Stromal cell of bone marrow (primary cell): ENCODE measurements at regions not wholly inside any gene's neighbourhood (a gene's known extent, or its start where the extent isn't known, plus 50 kb on each side); places are given as distances from the start of the nearest gene placed in this dataset.
"Not testable (repeated sequence)": the region's sequence is repeated elsewhere in the genome, so short reads cannot be mapped to it uniquely, and the experiment has no call there.

ENCODE experiments used
- DNase-seq: peaks from one replicate; pipeline ENCODE4 v3.0.0-alpha.2; 2012; ENCODE audit warnings: low read depth

GRCh38 chr3:16055606-16056211, 118.8 kb upstream of the GALNT15 start:
- DNase-seq = peak; percentile 54

DNA sequence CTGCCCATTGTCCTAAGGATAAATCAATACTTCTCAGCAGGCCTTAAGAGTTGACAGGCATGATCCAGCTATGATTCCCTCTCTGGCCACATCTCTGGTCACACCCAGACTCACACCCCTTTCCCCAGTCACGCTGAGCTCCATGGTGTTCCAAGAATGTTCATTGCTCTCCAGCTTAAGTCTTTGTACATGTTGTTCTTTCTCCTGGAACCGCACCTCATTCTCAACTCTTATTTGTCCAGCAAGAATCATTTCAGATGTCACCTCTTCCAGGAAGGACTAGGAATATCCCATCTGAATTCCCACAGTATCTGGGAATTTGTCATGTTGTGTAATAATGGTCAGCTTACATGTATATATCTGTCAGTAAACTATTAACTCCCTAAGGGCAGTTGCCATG, 118.3 kb upstream of the GALNT15 start:
- DNase-seq = no peak

- no peak for DNase-seq
These were observed 116.0 kb upstream of the GALNT15 start for GRCh38 chr3:16058521-16058920.

DNA sequence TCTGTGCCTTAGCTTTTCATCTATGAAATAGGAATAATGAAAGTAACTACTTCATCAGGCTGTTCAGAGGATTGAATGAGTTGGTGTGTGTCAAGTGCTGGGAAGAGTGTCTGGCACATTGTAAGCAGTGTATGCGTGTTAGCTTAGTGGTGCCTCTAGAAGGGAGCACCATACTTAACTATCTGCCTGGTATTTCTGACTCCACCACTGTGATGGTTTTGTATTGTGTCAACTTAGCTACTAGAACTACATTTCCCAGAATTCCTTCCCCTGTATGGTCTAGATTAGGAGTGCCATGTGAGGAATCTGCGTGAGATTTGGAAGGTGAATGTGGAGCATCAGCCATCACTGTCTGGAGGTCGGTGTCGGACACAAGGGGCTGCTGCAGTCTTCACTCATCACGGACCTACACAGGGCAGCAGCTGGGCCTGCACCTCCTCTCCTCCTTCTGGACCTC, 115.4 kb upstream of the GALNT15 start:
- no peak for DNase-seq

DNA sequence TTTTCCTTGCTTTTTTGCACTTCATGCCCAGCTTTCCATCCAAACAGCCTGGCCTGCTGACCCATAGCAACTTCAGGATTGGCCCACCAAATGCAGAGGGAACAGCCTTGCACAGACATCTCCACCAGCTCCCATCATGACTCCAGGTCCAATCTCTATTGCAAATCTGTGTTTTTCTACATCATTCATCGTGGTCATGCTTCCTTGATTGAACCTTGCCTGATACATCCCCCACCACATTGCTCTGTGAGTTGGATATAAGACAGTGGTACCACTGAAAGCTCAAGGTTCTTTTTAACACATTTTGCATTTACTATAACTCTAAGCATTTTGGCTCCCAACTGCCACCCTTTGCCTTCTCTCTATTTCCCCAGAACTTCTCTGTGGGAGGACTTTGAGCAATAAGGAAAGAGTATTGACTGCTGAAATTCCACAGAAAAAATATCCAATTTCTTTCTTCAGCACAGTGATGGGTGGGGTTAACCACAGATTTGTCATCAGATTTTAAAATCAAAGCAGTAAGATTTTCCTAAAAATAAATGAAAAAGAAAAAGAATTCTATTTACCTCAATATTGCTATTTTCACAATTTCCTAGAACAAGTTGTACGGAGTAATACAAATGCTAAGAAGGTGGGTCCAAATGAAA, 114.6 kb upstream of the GALNT15 start:
- peak; percentile 49 for DNase-seq

- peak; percentile 93 for DNase-seq
These were observed 114.1 kb upstream of the GALNT15 start for GRCh38 chr3:16060358-16060852.

DNA sequence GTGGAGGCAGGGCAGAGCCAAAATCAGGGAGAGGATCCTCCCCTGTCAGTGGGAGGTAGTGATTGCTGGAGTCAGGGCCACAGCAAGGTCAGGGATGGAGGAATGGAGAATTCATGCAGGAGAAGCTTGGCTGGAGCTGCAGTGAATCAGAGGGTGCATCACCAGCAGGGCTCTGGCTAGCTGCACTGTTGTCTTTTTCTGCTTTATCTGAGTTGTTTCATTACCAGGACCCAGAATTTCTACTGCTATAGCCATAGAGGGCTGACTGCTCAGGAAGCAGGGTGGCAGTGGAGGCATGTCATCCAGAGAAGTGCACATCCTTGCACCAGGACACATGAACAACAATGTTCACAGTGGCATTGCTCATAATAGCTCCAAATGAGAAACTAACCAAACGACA, 113.5 kb upstream of the GALNT15 start:
- peak; percentile 91 for DNase-seq

DNA sequence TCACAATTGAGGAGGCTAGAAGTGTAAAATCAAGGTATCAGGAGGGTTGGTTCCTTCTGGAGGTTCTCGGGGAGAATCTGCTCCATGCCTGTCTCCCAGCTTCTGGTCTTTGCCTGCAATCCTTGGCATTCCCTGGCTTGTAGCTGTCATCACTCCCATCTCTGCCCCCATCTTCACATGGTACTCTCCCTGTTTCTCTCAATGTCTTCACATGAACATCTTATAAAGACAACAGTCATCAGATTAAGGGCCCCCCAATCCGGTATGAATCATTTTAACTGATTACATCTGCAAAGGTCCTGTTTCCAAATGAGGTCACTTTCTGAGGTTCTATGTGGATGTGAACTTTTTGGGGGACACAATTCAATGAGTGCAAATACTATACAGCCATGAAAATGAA, 113.0 kb upstream of the GALNT15 start:
- no peak for DNase-seq

DNA sequence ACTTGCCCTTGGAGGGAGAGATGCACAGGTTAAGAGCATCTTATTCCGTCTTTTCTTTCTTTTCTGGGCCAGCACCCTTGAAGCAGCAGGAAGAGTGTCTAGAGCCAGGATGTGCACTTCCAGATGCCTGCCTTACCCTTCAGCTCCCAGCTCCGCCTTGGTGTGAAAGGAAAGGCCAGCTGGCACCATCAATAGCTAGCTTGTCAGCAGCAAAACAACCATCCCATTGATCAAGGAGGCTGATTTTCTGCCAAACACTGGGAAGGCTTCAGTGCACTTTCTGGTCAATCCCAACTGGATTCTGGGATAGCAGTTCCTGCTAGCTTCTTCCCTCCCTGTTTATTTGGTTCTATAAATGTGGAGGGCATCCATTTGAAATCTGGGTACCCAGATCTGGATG, 110.9 kb upstream of the GALNT15 start:
- DNase-seq = no peak

GRCh38 chr3:16064642-16065414, 109.7 kb upstream of the GALNT15 start:
- DNase-seq = peak; percentile 91

DNA sequence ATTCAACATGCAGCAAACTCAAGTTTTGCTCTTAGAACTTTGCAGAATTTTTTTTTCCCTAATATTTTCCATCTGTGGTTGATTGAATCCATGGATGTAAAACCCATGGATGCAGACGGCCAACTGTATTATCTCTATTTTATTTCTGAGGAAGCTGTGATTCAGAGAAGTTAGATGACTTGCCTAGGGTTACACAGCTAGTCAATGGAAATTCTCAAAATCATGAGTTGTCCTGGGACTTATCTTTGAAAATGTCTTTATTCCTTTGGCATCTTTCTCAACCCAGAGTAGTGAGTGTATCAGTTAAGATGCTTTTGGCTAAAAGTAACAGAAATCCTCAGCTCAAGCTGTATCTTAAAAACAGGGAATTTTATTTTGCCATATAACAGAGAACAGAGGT, 107.9 kb upstream of the GALNT15 start:
- DNase-seq = no peak

DNA sequence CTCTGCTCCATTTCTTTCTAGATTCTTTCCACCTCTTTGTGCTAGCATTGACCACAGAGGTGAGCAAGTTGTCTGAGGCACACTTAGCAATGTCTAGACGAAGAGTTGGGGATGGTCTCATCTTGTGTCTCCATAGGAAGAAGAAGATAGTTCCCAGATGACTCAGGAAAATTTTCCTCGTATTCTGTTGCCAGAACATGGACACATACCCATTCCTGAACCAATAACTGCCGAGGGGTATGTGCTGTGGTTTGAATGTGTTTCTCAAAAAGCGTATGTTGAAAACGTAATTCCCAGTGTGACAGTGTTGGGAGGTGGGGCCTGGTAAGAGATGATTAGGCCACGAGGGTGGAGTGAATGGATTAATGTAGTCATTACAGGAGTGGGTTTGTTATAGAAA, 107.5 kb upstream of the GALNT15 start:
- no peak for DNase-seq

DNA sequence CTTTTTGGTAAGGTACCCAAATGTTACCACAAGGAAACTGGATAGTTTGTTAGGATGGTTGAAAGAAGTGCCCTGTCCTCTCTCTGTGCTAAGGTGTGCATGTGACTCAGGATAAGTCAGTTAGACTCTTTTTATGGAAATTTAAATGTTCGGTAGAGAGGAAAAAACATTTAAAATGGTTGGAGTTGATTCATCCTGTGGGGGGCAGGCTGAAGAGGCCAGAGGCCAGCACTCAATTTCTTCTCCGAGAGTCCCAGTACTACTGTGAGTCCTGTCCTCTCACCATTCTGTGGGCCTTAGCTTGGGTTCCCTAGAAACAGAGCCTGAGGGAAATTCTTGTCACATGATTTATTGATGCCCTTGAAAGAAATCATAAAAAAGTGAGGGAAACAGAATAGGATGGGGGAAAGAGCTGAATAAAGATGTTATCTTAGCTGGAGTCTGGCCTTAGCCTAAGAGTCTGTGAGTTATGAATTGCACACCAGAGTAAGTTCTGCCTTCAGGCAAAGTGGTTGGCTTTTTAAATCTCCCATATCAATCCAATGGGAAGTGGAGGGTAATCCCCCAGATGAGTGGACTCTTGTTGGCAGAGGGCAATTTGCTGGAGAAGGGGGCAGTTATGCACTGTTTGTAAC, 106.5 kb upstream of the GALNT15 start:
- DNase-seq = no peak

DNA sequence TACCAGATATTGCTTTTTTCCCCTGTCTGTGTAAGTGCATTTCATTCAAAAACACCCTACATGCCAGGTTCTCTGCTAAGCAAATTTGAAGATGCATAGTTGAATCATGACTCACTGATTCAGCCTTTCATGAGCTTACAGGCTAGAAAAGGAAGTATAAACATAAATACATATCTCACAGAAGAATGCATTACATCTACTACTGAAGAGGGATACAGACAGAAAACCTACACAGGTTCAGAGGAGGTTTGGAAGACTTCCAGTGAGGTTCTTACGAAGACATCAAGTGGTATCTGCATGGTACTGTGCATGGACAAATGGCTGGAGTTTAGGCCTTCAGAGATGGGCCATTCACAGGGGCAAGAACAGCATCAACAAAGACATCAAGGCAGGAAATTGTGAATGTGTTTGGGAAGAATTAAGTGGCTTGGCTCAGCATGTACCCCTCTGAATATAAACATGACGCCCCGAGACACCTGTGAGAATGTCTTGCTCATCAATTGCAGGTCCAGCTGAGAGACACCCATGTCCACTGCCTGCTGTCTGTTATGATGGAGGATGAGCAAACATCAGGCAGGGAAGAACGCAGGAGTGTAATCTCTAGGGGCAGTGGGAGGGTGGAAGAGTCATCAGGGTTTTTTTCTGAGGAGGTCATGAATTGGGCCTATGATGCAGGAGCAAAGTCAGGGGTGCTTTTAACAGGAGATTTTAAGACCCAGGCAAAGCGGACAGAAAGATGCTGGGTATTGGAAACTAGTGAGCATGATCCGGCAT, 105.1 kb upstream of the GALNT15 start:
- no peak for DNase-seq

GRCh38 chr3:16070707-16071106, 103.8 kb upstream of the GALNT15 start:
- no peak for DNase-seq

DNA sequence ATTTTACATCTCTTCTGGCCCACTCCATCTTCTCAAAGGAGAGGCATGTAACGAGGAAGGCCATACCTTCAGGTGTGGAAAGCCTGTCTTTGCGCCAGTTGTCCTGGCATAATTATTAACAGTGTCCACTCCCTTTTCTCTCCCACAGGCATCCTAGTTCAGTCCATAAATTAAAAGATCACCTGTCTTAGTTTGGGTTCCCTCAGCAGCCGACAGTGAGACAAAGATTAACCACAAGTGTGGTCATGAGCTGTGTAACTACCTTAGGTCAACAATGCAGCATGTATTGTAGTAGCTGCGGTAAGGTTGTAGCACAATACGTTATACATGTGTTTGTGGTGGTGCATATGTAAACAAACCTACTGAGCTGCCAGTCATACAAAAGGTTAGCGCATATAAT, 103.3 kb upstream of the GALNT15 start:
- no peak for DNase-seq

DNA sequence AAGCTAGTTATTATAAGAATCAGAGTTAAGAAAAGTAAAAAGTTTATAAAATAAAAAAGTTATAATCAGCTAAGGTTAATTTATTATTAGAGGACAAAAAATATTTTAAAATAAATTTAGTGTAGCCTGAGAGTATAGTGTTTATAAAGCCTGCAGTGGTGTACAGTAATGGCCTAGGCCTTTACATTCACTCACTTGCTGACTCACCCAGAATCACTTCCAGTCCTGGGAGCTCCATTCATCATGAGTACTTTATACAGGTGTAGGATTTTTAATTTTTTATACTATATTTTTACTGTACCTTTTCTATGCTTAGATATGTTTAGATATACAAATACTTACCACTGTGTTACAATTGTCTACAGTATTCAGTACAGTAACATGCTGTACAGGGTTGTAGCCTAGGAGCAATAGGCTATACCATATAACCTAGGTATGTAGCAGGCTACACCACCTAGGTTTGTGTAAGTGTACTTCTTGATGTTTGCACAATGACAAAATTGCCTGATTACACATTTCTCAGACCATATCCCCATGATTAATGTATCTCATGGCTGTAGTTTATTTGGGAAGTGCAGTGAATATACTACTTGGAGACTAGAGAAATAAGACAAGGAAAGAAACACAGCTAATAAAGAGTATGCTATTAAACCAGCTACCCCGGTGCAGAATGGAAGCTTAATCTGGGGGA, 101.9 kb upstream of the GALNT15 start:
- DNase-seq = no peak

- no peak for DNase-seq
These were observed 101.3 kb upstream of the GALNT15 start for GRCh38 chr3:16073203-16073602.

- not testable (repeated sequence) for DNase-seq
These were observed 100.3 kb upstream of the GALNT15 start for GRCh38 chr3:16073990-16074671.

DNA sequence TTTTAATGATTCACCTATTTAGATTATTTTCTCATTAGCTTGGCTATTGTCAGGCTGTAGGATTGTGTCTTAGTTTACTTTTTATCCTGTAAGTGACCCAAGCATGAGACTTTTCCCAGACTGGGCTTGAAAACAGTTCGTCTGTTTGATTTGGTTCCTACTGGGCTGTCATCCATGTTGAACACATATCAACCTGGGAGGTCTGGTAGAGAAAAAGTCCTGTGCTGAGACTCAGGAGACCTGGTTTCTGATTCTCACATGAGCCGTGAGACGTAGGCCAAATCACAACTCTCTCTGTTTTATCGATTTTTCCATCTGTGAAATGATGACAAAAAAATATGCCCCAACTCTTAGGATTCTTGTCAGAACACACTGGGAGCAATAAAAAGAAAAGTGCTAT, 98.8 kb upstream of the GALNT15 start:
- DNase-seq = no peak

DNA sequence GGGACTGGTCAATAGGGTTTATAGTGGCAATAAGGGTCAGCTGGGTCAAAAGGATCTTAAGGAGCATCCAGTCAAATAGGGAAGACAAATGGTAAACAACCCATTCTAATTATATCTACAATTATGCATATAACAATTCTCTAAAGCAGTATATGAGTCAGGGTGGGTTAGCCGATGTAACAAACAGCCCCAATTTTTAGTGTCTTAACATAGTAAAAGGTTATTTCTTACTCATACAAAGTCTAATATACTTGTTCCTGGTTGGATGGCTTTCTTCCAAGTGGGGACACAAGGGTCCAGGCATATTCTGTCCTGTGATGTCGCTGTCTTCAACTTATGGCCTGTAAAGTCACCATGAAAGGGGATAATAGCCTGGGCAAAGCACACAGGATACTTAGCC, 97.9 kb upstream of the GALNT15 start:
- no peak for DNase-seq
